BJ (cell line): ENCODE measurements at regions not wholly inside any gene's neighbourhood (a gene's known extent, or its start where the extent isn't known, plus 50 kb on each side); places are given as distances from the start of the nearest gene placed in this dataset.

ENCODE experiments used
- CTCF ChIA-PET: fragments of 350-600 bp; formaldehyde crosslinking; extraction: SDS; loops from one replicate; lab custom pipeline; 2021; ENCODE audit warnings: antibody characterized with exemption, inconsistent platforms; lab: Yijun Ruan, JAX
- POLR2A ChIA-PET: fragments of 300-600 bp; sonication (Branson Sonifier 250); formaldehyde crosslinking; extraction: SDS; loops from one replicate; lab custom pipeline; 2021; ENCODE audit warnings: antibody characterized with exemption; lab: Charles Lee
- DNase-seq: peaks from one replicate; pipeline ENCODE4 v3.0.0-alpha.2; 2011; ENCODE audit warnings: low read depth
- H3K27me3 ChIP-seq: 2 replicates; pipeline ENCODE4 v1.6.0; 2011; ENCODE audit warnings: low read length; ENCODE audit not compliant: control insufficient read depth, insufficient read depth
- H3K36me3 ChIP-seq: 2 replicates; pipeline ENCODE4 v1.5.1; 2011; ENCODE audit warnings: low read length; ENCODE audit not compliant: control insufficient read depth, insufficient read depth
- H3K4me3 ChIP-seq: 2 replicates; pipeline ENCODE4 v1.5.1; 2011; ENCODE audit warnings: low read depth, mild to moderate bottlenecking, control low read depth, low read length
- CTCF ChIP-seq: IDR thresholded peaks from 2 replicates; pipeline ENCODE4 v1.5.1; 2011; ENCODE audit warnings: low read depth, mild to moderate bottlenecking, control low read depth, inconsistent platforms, low read length, moderate library complexity; ENCODE audit not compliant: insufficient read depth

GRCh38 chr18:73168236-73168635 lies 300.4 kb upstream of the NETO1 start:
- POLR2A ChIA-PET, result no interaction called here
- H3K36me3 ChIP-seq, result no peaks in the 10 kb centered on the region
- no peak for TF ChIP-seq CTCF
- no peak overlapping the region for H3K4me3 ChIP-seq
- H3K27me3 ChIP-seq, result no peaks in the 10 kb centered on the region
- CTCF ChIA-PET, result no interaction called here
- DNase-seq, result no peak

- Histone ChIP-seq H3K36me3 (no peaks in the 10 kb centered on the region), H3K27me3 (no peaks in the 10 kb centered on the region), H3K4me3 (no peak overlapping the region)
- no peak for DNase-seq
- ChIA-PET CTCF (no interaction called here), POLR2A (no interaction called here)
- no peak for TF ChIP-seq CTCF
Observed at GRCh38 chr18:73164430-73164829, 296.6 kb upstream of the NETO1 start.

GRCh38 chr18:73163236-73163635 lies 295.4 kb upstream of the NETO1 start:
- DNase-seq, result no peak
- no peak for TF ChIP-seq CTCF
- ChIA-PET CTCF (no interaction called here), POLR2A (no interaction called here)
- Histone ChIP-seq H3K36me3 (no peaks in the 10 kb centered on the region), H3K27me3 (no peaks in the 10 kb centered on the region), H3K4me3 (no peak overlapping the region)

- CTCF ChIA-PET, result no interaction called here
- TF ChIP-seq CTCF, result no peak
- DNase-seq, result no peak
- Histone ChIP-seq H3K27me3 (no peaks in the 10 kb centered on the region), H3K4me3 (no peak overlapping the region), H3K36me3 (no peaks in the 10 kb centered on the region)
- POLR2A ChIA-PET, result no interaction called here
Observed at GRCh38 chr18:73156117-73156516, 288.3 kb upstream of the NETO1 start.

GRCh38 chr18:73153271-73153670 lies 285.5 kb upstream of the NETO1 start:
- TF ChIP-seq CTCF, result no peak
- no peaks in the 10 kb centered on the region for H3K36me3 ChIP-seq

More at GRCh38 chr18:73153271-73153670, 285.5 kb upstream of the NETO1 start:
- no peak overlapping the region for H3K4me3 ChIP-seq
- POLR2A ChIA-PET, result no interaction called here
- no peak for DNase-seq
- CTCF ChIA-PET, result no interaction called here
- no peaks in the 10 kb centered on the region for H3K27me3 ChIP-seq
